HEK293 (cell line): ENCODE measurements at regions not wholly inside any gene's neighbourhood (a gene's known extent, or its start where the extent isn't known, plus 50 kb on each side); places are given as distances from the start of the nearest gene placed in this dataset.

Experiments used
- YY1 ChIP-seq: fragments of 450-650 bp; formaldehyde crosslinking; IDR thresholded peaks from 2 replicates; pipeline ENCODE4 v1.5.1; 2018; ENCODE audit warnings: missing biosample characterization, missing genetic modification characterization
- ZFP37 ChIP-seq: fragments of 450-650 bp; formaldehyde crosslinking; IDR thresholded peaks from 2 replicates; pipeline ENCODE4 v1.5.1; 2016; ENCODE audit warnings: missing biosample characterization, missing genetic modification characterization
- ZNF776 ChIP-seq: fragments of 450-650 bp; formaldehyde crosslinking; IDR thresholded peaks from 2 replicates; pipeline ENCODE4 v1.5.0; 2017; ENCODE audit warnings: missing biosample characterization, missing genetic modification characterization, borderline replicate concordance
- ZNF792 ChIP-seq: fragments of 450-650 bp; formaldehyde crosslinking; IDR thresholded peaks from 2 replicates; pipeline ENCODE4 v1.5.1; 2016; ENCODE audit warnings: missing biosample characterization, missing genetic modification characterization
- TF ChIP-seq, protein P1 (sequence below): fragments of 450-650 bp; formaldehyde crosslinking; IDR thresholded peaks from 2 replicates; pipeline ENCODE4 v1.5.1; 2016; ENCODE audit warnings: missing biosample characterization, missing genetic modification characterization
- TF ChIP-seq, protein P2 (sequence below): fragments of 450-650 bp; formaldehyde crosslinking; IDR thresholded peaks from 2 replicates; pipeline ENCODE4 v1.5.1; 2016; ENCODE audit warnings: missing biosample characterization, missing genetic modification characterization
- TF ChIP-seq, protein P3 (sequence below): fragments of 450-650 bp; formaldehyde crosslinking; optimal IDR thresholded peaks from 2 replicates; pipeline ENCODE3; 2016; ENCODE audit warnings: missing biosample characterization, mild to moderate bottlenecking, missing genetic modification characterization
- TF ChIP-seq, protein P4 (sequence below): sonication (generic); formaldehyde crosslinking; IDR thresholded peaks from 2 replicates; pipeline ENCODE4 v1.8.1; 2022; ENCODE audit warnings: mild to moderate bottlenecking, moderate library complexity, missing genetic modification reagents
- TF ChIP-seq, protein P5 (sequence below): fragments of 450-650 bp; formaldehyde crosslinking; IDR thresholded peaks from 2 replicates; pipeline ENCODE4 v1.5.1; 2017; ENCODE audit warnings: missing biosample characterization, missing genetic modification characterization
- TF ChIP-seq, protein P6 (sequence below): fragments of 450-650 bp; formaldehyde crosslinking; IDR thresholded peaks from 2 replicates; pipeline ENCODE4 v1.5.1; 2016; ENCODE audit warnings: missing biosample characterization, missing genetic modification characterization
- TF ChIP-seq, protein P7 (sequence below): fragments of 450-650 bp; formaldehyde crosslinking; IDR thresholded peaks from 2 replicates; pipeline ENCODE4 v1.5.1; 2016; ENCODE audit warnings: missing biosample characterization, missing genetic modification characterization

DNA sequence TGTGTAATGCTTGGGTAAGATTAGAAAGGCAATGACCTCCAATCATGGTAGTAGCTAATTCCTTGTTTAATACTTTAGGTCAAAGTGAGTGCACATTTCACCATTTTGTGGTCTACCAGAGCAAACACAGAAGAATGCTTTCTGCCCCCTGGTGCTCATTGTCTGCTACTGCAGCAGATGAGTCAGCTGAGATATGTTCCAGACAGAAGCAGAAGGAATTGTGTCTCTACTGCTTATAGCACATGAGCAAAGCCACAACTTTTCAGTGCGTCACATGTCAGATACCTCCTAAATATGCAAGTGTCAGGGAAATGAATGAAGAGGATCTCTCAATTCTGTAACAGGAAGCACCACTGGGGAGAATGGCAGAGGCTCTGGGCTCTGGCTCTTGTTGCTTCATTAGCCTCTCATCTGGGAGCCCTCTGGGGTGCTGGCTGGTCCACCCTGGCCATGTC, 308.9 kb downstream of the ALDH8A1 start:
- TF ChIP-seq, protein P1, sequence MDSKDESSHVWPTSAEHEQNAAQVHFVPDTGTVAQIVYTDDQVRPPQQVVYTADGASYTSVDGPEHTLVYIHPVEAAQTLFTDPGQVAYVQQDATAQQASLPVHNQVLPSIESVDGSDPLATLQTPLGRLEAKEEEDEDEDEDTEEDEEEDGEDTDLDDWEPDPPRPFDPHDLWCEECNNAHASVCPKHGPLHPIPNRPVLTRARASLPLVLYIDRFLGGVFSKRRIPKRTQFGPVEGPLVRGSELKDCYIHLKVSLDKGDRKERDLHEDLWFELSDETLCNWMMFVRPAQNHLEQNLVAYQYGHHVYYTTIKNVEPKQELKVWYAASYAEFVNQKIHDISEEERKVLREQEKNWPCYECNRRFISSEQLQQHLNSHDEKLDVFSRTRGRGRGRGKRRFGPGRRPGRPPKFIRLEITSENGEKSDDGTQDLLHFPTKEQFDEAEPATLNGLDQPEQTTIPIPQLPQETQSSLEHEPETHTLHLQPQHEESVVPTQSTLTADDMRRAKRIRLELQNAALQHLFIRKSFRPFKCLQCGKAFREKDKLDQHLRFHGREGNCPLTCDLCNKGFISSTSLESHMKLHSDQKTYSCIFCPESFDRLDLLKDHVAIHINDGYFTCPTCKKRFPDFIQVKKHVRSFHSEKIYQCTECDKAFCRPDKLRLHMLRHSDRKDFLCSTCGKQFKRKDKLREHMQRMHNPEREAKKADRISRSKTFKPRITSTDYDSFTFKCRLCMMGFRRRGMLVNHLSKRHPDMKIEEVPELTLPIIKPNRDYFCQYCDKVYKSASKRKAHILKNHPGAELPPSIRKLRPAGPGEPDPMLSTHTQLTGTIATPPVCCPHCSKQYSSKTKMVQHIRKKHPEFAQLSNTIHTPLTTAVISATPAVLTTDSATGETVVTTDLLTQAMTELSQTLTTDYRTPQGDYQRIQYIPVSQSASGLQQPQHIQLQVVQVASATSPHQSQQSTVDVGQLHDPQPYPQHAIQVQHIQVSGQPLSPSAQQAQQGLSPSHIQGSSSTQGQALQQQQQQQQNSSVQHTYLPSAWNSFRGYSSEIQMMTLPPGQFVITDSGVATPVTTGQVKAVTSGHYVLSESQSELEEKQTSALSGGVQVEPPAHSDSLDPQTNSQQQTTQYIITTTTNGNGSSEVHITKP (tag by site-specific recombination) = no peak
- TF ChIP-seq, protein P2, sequence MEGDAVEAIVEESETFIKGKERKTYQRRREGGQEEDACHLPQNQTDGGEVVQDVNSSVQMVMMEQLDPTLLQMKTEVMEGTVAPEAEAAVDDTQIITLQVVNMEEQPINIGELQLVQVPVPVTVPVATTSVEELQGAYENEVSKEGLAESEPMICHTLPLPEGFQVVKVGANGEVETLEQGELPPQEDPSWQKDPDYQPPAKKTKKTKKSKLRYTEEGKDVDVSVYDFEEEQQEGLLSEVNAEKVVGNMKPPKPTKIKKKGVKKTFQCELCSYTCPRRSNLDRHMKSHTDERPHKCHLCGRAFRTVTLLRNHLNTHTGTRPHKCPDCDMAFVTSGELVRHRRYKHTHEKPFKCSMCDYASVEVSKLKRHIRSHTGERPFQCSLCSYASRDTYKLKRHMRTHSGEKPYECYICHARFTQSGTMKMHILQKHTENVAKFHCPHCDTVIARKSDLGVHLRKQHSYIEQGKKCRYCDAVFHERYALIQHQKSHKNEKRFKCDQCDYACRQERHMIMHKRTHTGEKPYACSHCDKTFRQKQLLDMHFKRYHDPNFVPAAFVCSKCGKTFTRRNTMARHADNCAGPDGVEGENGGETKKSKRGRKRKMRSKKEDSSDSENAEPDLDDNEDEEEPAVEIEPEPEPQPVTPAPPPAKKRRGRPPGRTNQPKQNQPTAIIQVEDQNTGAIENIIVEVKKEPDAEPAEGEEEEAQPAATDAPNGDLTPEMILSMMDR = peak; percentile 68
- TF ChIP-seq, protein P3, sequence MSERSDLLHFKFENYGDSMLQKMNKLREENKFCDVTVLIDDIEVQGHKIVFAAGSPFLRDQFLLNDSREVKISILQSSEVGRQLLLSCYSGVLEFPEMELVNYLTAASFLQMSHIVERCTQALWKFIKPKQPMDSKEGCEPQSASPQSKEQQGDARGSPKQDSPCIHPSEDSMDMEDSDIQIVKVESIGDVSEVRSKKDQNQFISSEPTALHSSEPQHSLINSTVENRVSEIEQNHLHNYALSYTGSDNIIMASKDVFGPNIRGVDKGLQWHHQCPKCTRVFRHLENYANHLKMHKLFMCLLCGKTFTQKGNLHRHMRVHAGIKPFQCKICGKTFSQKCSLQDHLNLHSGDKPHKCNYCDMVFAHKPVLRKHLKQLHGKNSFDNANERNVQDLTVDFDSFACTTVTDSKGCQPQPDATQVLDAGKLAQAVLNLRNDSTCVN (tag by site-specific recombination) = no peak
- TF ChIP-seq, protein P4, sequence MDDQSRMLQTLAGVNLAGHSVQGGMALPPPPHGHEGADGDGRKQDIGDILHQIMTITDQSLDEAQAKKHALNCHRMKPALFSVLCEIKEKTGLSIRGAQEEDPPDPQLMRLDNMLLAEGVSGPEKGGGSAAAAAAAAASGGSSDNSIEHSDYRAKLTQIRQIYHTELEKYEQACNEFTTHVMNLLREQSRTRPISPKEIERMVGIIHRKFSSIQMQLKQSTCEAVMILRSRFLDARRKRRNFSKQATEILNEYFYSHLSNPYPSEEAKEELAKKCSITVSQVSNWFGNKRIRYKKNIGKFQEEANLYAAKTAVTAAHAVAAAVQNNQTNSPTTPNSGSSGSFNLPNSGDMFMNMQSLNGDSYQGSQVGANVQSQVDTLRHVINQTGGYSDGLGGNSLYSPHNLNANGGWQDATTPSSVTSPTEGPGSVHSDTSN (CRISPR knock-in tag) = no peak
- no peak for TF ChIP-seq ZNF776 (tag by site-specific recombination)
- TF ChIP-seq, protein P5, sequence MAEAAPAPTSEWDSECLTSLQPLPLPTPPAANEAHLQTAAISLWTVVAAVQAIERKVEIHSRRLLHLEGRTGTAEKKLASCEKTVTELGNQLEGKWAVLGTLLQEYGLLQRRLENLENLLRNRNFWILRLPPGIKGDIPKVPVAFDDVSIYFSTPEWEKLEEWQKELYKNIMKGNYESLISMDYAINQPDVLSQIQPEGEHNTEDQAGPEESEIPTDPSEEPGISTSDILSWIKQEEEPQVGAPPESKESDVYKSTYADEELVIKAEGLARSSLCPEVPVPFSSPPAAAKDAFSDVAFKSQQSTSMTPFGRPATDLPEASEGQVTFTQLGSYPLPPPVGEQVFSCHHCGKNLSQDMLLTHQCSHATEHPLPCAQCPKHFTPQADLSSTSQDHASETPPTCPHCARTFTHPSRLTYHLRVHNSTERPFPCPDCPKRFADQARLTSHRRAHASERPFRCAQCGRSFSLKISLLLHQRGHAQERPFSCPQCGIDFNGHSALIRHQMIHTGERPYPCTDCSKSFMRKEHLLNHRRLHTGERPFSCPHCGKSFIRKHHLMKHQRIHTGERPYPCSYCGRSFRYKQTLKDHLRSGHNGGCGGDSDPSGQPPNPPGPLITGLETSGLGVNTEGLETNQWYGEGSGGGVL (tag by site-specific recombination) = no peak
- TF ChIP-seq, protein P6, sequence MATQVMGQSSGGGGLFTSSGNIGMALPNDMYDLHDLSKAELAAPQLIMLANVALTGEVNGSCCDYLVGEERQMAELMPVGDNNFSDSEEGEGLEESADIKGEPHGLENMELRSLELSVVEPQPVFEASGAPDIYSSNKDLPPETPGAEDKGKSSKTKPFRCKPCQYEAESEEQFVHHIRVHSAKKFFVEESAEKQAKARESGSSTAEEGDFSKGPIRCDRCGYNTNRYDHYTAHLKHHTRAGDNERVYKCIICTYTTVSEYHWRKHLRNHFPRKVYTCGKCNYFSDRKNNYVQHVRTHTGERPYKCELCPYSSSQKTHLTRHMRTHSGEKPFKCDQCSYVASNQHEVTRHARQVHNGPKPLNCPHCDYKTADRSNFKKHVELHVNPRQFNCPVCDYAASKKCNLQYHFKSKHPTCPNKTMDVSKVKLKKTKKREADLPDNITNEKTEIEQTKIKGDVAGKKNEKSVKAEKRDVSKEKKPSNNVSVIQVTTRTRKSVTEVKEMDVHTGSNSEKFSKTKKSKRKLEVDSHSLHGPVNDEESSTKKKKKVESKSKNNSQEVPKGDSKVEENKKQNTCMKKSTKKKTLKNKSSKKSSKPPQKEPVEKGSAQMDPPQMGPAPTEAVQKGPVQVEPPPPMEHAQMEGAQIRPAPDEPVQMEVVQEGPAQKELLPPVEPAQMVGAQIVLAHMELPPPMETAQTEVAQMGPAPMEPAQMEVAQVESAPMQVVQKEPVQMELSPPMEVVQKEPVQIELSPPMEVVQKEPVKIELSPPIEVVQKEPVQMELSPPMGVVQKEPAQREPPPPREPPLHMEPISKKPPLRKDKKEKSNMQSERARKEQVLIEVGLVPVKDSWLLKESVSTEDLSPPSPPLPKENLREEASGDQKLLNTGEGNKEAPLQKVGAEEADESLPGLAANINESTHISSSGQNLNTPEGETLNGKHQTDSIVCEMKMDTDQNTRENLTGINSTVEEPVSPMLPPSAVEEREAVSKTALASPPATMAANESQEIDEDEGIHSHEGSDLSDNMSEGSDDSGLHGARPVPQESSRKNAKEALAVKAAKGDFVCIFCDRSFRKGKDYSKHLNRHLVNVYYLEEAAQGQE (tag by site-specific recombination) = no peak
- TF ChIP-seq YY1 = no peak
- TF ChIP-seq ZNF792 = no peak
- TF ChIP-seq, protein P7, sequence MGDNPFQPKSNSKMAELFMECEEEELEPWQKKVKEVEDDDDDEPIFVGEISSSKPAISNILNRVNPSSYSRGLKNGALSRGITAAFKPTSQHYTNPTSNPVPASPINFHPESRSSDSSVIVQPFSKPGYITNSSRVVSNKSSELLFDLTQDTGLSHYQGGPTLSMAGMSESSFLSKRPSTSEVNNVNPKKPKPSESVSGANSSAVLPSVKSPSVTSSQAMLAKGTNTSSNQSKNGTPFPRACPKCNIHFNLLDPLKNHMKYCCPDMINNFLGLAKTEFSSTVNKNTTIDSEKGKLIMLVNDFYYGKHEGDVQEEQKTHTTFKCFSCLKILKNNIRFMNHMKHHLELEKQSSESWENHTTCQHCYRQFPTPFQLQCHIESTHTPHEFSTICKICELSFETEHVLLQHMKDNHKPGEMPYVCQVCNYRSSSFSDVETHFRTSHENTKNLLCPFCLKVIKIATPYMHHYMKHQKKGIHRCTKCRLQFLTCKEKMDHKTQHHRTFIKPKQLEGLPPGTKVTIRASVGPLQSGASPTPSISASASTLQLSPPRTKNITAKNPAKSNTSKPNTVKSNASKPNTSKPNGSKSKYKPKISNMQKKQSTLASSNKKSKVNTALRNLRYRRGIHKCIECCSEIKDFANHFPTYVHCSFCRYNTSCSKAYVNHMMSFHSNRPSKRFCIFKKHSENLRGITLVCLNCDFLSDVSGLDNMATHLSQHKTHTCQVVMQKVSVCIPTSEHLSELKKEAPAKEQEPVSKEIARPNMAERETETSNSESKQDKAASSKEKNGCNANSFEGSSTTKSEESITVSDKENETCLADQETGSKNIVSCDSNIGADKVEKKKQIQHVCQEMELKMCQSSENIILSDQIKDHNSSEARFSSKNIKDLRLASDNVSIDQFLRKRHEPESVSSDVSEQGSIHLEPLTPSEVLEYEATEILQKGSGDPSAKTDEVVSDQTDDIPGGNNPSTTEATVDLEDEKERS (tag by site-specific recombination) = no peak
- TF ChIP-seq ZFP37 (tag by site-specific recombination) = no peak
